HepG2 (cell line): ENCODE measurements at regions not wholly inside any gene's neighbourhood (a gene's known extent, or its start where the extent isn't known, plus 50 kb on each side); places are given as distances from the start of the nearest gene placed in this dataset.

ENCODE experiments used
- ATAC-seq: fragments of 200-7000 bp; cut with Tn5 transposase; 3 replicates; pipeline ENCODE4 v1.9.1; 2020; ENCODE audit warnings: mild to moderate bottlenecking, moderate library complexity
- BruUV-seq: library from RNA; stranded (reverse); fragments of 400-500 nt; replicated peaks from 2 replicates; lab custom pipeline; 2021; lab: Mats Ljungman, UMichigan
- CTCF ChIA-PET: fragments of 300-600 bp; formaldehyde crosslinking; extraction: SDS; loops from one replicate; lab custom pipeline; 2021; ENCODE audit warnings: low total read pairs, inconsistent platforms, low intra/inter-chr PET ratio; lab: Yijun Ruan, JAX
- POLR2A ChIA-PET: fragments of 350-600 bp; sonication (Branson Sonifier 250); formaldehyde crosslinking; loops from one replicate; lab custom pipeline; 2020; ENCODE audit warnings: antibody characterized with exemption, inconsistent platforms; lab: Yijun Ruan, JAX
- DNase-seq: peaks from one replicate; pipeline ENCODE4 v3.0.0-alpha.2; 2015; ENCODE audit warnings: low spot score
- FAIRE-seq: peaks from 3 replicates; lab custom pipeline; 2011; peaks lifted over from hg19 to GRCh38; lab: Jason Lieb, UNC
- H2AFZ ChIP-seq: one replicate; pipeline ENCODE4 v1.6.1; 2011; ENCODE audit warnings: low read length, inconsistent platforms
- H3K27ac ChIP-seq: fragments of 300-600 bp; 3 replicates; pipeline ENCODE4 v1.8.0; 2011; ENCODE audit warnings: mixed run types, mild to moderate bottlenecking, mixed read lengths, low read length, inconsistent platforms; ENCODE audit not compliant: insufficient read depth; ENCODE audit errors: extremely low read length
- H3K27me3 ChIP-seq, 2 experiments: fragments of 200-600 bp in 1 of 2; 2 replicates in 1 of 2; 3 replicates in 1 of 2; pipeline versions ENCODE4 v1.6.0 to v1.8.0; 2011; ENCODE audit warnings: low read length in 2 of 2, mild to moderate bottlenecking in 2 of 2, moderate library complexity in 2 of 2, inconsistent platforms in 1 of 2; ENCODE audit not compliant: insufficient read depth in 2 of 2, control insufficient read depth in 1 of 2
- H3K36me3 ChIP-seq, 2 experiments: fragments of 200-600 bp in 1 of 2; replicated peaks in 1 of 2; 2 replicates in 1 of 2; 3 replicates in 1 of 2; pipeline versions ENCODE4 v1.5.1 to v1.8.0; 2011; ENCODE audit warnings: low read length in 2 of 2, inconsistent platforms in 1 of 2; ENCODE audit not compliant: insufficient read depth in 2 of 2, control insufficient read depth in 1 of 2
- H3K4me1 ChIP-seq: 2 replicates; pipeline ENCODE4 v1.5.1; 2012; ENCODE audit warnings: low read length, inconsistent platforms; ENCODE audit not compliant: insufficient read depth
- H3K4me2 ChIP-seq: 2 replicates; pipeline ENCODE4 v1.6.0; 2011; ENCODE audit warnings: low read depth, low read length, inconsistent platforms
- H3K4me3 ChIP-seq, 3 experiments: fragments of 200-600 bp in 1 of 3; sonication (generic), shearing (Covaris generic) in 1 of 3; replicated peaks in 1 of 3; 2 replicates each; pipeline ENCODE4 v1.5.1; 2011 to 2016; ENCODE audit warnings: low read length in 3 of 3, inconsistent platforms in 2 of 3, low read depth in 2 of 3, mild to moderate bottlenecking in 2 of 3, control low read depth in 1 of 3, mixed read lengths in 1 of 3; ENCODE audit not compliant: insufficient read depth in 1 of 3
- H3K79me2 ChIP-seq: one replicate; pipeline ENCODE4 v1.6.1; 2011; ENCODE audit warnings: low read length, inconsistent platforms; ENCODE audit not compliant: insufficient read depth
- H3K9ac ChIP-seq: 2 replicates; pipeline ENCODE4 v1.6.0; 2011; ENCODE audit warnings: mild to moderate bottlenecking, low read depth, low read length, inconsistent platforms; ENCODE audit not compliant: insufficient read depth
- H3K9me3 ChIP-seq: 2 replicates; pipeline ENCODE4 v1.5.1; 2012; ENCODE audit warnings: mild to moderate bottlenecking, low read length
- H4K20me1 ChIP-seq: 2 replicates; pipeline ENCODE4 v1.6.0; 2011; ENCODE audit warnings: inconsistent platforms, mild to moderate bottlenecking, low read length, moderate library complexity; ENCODE audit not compliant: insufficient read depth
- ATRX ChIP-seq: sonication (generic); formaldehyde crosslinking; IDR thresholded peaks from 2 replicates; pipeline ENCODE4 v1.4.0; 2020; ENCODE audit warnings: missing genetic modification reagents, borderline replicate concordance
- BRD4 ChIP-seq: sonication (generic); formaldehyde crosslinking; IDR thresholded peaks from 2 replicates; pipeline ENCODE4 v1.4.0; 2020; ENCODE audit warnings: missing genetic modification reagents
- ELF4 ChIP-seq: sonication (generic); formaldehyde crosslinking; IDR thresholded peaks from 2 replicates; pipeline ENCODE4 v1.5.0; 2020; ENCODE audit warnings: missing genetic modification reagents, mild to moderate bottlenecking, moderate library complexity, borderline replicate concordance
- FOXM1 ChIP-seq: sonication (generic); formaldehyde crosslinking; IDR thresholded peaks from 2 replicates; pipeline ENCODE4 v1.5.0; 2020; ENCODE audit warnings: missing genetic modification reagents
- GABPA ChIP-seq, 2 experiments: IDR thresholded peaks; 2 replicates each; pipeline ENCODE4 v1.6.1; 2011 to 2016; ENCODE audit warnings: low read depth in 2 of 2, low read length in 1 of 2, missing biosample characterization in 1 of 2, missing genetic modification characterization in 1 of 2
- HNRNPL ChIP-seq: fragments of 200-400 bp; formaldehyde crosslinking; IDR thresholded peaks from 2 replicates; pipeline ENCODE4 v1.6.1; 2017; ENCODE audit warnings: mild to moderate bottlenecking, low read depth, low read length
- NFRKB ChIP-seq: fragments of 450-650 bp; IDR thresholded peaks from 2 replicates; pipeline ENCODE4 v1.6.1; 2017
- ZNF432 ChIP-seq: sonication (generic); formaldehyde crosslinking; IDR thresholded peaks from 2 replicates; pipeline ENCODE4 v1.5.0; 2020; ENCODE audit warnings: missing genetic modification reagents, mild to moderate bottlenecking, borderline replicate concordance
- ZNF460 ChIP-seq: sonication (generic); formaldehyde crosslinking; IDR thresholded peaks from 2 replicates; pipeline ENCODE4 v1.5.1; 2020; ENCODE audit warnings: missing genetic modification reagents, mild to moderate bottlenecking, borderline replicate concordance
- ZNF552 ChIP-seq: sonication (generic); formaldehyde crosslinking; IDR thresholded peaks from 2 replicates; pipeline ENCODE4 v1.9.0; 2022; ENCODE audit warnings: missing genetic modification reagents, mild to moderate bottlenecking, borderline replicate concordance
- WGBS: methylation state at CpG from one replicate; pipeline ENCODE4 v1.1.6; 2017; ENCODE audit warnings: low lambda C conversion rate; 5-methylcytosine and 5-hydroxymethylcytosine counted together
- in situ Hi-C: cut with HindIII; loops from 2 replicates; pipeline ENCODE4 v1.10.0; 2017; ENCODE audit warnings: low pct_unique_long_range_greater_than_20kb; ENCODE audit not compliant: extremely low pct_ligation_motif_present
- intact Hi-C: fragments of 100-400 bp; cut with micrococcal nuclease; formaldehyde crosslinking; loops from one replicate; pipeline ENCODE4 v1.10.0; 2022; ENCODE audit not compliant: unreplicated experiment
- TF ChIP-seq, protein P1 (sequence below): sonication (generic); formaldehyde crosslinking; IDR thresholded peaks from 2 replicates; pipeline ENCODE4 v1.9.0; 2021; ENCODE audit warnings: missing genetic modification reagents, mild to moderate bottlenecking, borderline replicate concordance

- Histone ChIP-seq H4K20me1 (no peaks in the 10 kb centered on the region), H3K4me2 (no peak overlapping the region), H2AFZ (no peak overlapping the region), H3K27ac (no peak overlapping the region), H3K9ac (no peak overlapping the region), H3K36me3 (no peaks in the 10 kb centered on the region), H3K4me3 (no peak overlapping the region), H3K79me2 (no peaks in the 10 kb centered on the region), H3K27me3 (no peaks in the 10 kb centered on the region; a peak in 1 of 5 replicates), H3K9me3 (no peaks in the 10 kb centered on the region), H3K4me1 (peaks cover 41% of the 10 kb centered on the region)
- no TSS peak for BruUV-seq
- CTCF ChIA-PET: no interaction called here
- DNase-seq: no peak
- TF ChIP-seq GABPA (IDR thresholded peaks at IDR 0.05; ENCODE audit: low read depth, low read length) (no peak), GABPA (CRISPR knock-in tag; IDR thresholded peaks at IDR 0.05; ENCODE audit: low read depth) (no peak), ZNF460 (CRISPR knock-in tag) (no peak), HNRNPL (no peak), ZNF432 (no peak), ATRX (CRISPR knock-in tag) (no peak), BRD4 (CRISPR knock-in tag) (no peak), NFRKB (no peak), FOXM1 (no peak), ELF4 (CRISPR knock-in tag) (no peak), ZNF552 (CRISPR knock-in tag) (no peak)
- TF ChIP-seq, protein P1, sequence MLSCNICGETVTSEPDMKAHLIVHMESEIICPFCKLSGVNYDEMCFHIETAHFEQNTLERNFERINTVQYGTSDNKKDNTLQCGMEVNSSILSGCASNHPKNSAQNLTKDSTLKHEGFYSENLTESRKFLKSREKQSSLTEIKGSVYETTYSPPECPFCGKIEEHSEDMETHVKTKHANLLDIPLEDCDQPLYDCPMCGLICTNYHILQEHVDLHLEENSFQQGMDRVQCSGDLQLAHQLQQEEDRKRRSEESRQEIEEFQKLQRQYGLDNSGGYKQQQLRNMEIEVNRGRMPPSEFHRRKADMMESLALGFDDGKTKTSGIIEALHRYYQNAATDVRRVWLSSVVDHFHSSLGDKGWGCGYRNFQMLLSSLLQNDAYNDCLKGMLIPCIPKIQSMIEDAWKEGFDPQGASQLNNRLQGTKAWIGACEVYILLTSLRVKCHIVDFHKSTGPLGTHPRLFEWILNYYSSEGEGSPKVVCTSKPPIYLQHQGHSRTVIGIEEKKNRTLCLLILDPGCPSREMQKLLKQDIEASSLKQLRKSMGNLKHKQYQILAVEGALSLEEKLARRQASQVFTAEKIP: no peak
- WGBS: 84% methylated on average over 7 of the region's 7 CpGs
- no peak for FAIRE-seq
- POLR2A ChIA-PET: no interaction called here
- no peak for ATAC-seq
- intact Hi-C loops (no loop called here), in situ Hi-C loops (no loop called here)
Observed at GRCh38 chr1:93766451-93766850, 84.8 kb upstream of the BCAR3 start.
